ENCODE measurements at regions not wholly inside any gene's neighbourhood (a gene's known extent, or its start where the extent isn't known, plus 50 kb on each side); places are given as distances from the start of the nearest gene placed in this dataset.

DNA sequence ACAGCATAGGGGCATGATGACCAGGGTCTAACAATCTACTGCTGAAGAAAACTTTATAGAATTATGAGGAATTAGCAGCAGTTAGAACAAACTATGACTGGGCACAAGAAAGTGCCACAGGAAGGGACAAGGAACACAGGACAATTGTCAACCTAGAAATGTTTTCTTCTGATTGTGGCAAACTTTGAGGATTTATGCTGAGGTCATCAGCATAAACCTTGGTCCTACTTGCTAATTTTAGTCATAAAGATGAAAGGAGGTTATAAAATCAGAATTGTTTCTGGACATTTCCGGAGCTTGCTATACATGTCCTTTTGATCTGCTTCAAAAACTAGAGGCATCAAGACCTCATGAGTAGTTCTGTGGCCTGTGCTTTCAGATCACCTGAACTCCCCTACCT is 446.6 kb upstream of the THBS1 start:
- DNase-seq (ENCODE audit: low spot score, unreplicated experiment), result no peak
- H3K4me1 Mint-ChIP-seq (ENCODE audit: low read depth), result peaks cover 3% of the 10 kb centered on the region
- H3K9me3 Mint-ChIP-seq (ENCODE audit: low read depth), result no peaks in the 10 kb centered on the region
- H3K27ac Mint-ChIP-seq, result no peak overlapping the region
- H3K36me3 Mint-ChIP-seq (ENCODE audit: insufficient read depth), result no peaks in the 10 kb centered on the region
- TF ChIP-seq, protein P1, sequence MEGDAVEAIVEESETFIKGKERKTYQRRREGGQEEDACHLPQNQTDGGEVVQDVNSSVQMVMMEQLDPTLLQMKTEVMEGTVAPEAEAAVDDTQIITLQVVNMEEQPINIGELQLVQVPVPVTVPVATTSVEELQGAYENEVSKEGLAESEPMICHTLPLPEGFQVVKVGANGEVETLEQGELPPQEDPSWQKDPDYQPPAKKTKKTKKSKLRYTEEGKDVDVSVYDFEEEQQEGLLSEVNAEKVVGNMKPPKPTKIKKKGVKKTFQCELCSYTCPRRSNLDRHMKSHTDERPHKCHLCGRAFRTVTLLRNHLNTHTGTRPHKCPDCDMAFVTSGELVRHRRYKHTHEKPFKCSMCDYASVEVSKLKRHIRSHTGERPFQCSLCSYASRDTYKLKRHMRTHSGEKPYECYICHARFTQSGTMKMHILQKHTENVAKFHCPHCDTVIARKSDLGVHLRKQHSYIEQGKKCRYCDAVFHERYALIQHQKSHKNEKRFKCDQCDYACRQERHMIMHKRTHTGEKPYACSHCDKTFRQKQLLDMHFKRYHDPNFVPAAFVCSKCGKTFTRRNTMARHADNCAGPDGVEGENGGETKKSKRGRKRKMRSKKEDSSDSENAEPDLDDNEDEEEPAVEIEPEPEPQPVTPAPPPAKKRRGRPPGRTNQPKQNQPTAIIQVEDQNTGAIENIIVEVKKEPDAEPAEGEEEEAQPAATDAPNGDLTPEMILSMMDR (IDR thresholded peaks at IDR 0.05; ENCODE audit: unreplicated experiment), result no peak
- peaks cover 8% of the 10 kb centered on the region for H3K27me3 Mint-ChIP-seq
- H3K4me3 Mint-ChIP-seq (ENCODE audit: low read depth), result no peak overlapping the region

DNA sequence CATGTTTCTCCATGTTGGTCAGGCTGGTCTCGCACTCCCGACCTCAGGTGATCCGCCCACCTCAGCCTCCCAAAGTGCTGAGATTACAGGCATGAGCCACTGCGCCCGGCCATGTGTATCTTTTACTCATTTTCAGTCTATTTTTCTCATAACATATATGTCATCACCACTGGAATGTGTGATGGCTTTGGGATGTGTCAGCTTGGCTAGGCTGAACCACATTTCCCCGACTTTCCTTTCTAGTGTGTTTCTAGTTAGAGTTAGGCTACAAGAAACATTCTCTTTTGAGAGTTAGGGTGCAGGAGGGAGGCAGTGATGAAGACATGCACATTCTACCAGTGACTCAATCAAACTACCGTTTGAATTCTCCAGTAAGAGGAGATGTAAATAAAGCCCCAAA is 444.9 kb upstream of the THBS1 start:
- Mint-ChIP-seq H3K4me1 (ENCODE audit: low read depth) (peaks cover 4% of the 10 kb centered on the region), H3K27me3 (peaks cover 6% of the 10 kb centered on the region), H3K9me3 (ENCODE audit: low read depth) (no peaks in the 10 kb centered on the region), H3K27ac (no peak overlapping the region), H3K4me3 (ENCODE audit: low read depth) (no peak overlapping the region), H3K36me3 (ENCODE audit: insufficient read depth) (no peaks in the 10 kb centered on the region)
- TF ChIP-seq, protein P1 (IDR thresholded peaks at IDR 0.05; ENCODE audit: unreplicated experiment), result no peak
- no peak for DNase-seq (ENCODE audit: low spot score, unreplicated experiment)

DNA sequence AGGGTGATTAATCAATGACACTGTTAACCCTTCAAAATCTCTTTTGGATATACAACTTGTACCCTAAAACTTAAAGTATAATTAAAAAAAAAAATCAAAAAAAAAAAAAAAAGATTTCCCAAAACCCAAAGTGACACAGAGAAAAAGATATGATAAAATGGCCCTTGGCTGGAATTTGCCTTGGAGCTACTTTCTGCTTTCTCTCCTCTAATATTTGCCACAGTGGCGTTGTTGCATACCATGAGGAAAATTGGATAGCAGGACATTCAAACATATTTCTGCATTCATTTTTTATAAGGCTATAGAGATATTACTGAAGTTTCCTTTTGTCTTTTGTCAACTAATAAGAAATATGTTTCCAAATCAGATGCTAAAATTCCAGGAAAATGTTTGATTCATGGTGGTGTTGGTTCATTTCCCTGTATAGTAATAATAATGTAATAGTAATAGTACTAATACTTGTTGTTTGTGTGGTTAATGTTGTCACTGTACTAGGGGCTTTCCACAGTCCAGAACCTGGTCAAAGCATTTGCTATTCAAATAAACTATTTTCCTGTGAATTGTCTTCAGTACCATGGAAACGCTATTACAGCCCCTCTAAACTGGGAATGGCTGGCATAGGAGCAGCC is 441.3 kb upstream of the THBS1 start:
- H3K4me3 Mint-ChIP-seq (ENCODE audit: low read depth), result no peak overlapping the region
- peaks cover 4% of the 10 kb centered on the region for H3K4me1 Mint-ChIP-seq (ENCODE audit: low read depth)
- peaks cover 3% of the 10 kb centered on the region for H3K9me3 Mint-ChIP-seq (ENCODE audit: low read depth)
- no peak for DNase-seq (ENCODE audit: low spot score, unreplicated experiment)
- peak overlapping the region; percentile 63 for H3K27ac Mint-ChIP-seq
- no peaks in the 10 kb centered on the region for H3K27me3 Mint-ChIP-seq
- H3K36me3 Mint-ChIP-seq (ENCODE audit: insufficient read depth), result no peaks in the 10 kb centered on the region
- TF ChIP-seq, protein P1 (IDR thresholded peaks at IDR 0.05; ENCODE audit: unreplicated experiment), result no peak

DNA sequence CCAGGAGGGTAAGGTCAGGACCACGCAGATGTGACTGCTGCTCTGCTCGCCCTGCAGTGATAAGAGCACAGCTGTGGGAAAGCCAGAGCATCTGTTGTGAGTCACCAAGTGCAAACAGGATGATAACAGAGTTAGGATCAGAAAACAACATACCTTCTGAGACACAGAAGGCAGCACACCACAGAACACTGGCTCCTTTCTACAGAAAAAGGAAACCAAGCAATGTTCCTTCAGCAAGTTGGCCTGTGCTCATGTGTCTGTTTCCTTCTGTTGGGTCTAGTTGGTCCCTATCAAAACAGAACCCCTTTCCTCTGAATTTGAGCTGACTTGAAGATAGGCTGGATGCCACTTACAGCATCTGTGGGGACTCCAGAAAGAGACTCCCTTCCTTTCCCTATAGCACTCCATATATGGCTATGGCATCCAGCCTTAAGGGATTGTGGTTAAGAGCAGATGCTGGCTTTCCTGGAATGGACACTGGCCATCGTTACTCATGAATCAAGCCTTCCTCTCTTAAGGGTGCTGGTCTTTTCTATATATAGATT is 440.7 kb upstream of the THBS1 start:
- Mint-ChIP-seq H3K4me1 (ENCODE audit: low read depth) (peaks cover 4% of the 10 kb centered on the region), H3K9me3 (ENCODE audit: low read depth) (peaks cover 3% of the 10 kb centered on the region), H3K27me3 (no peaks in the 10 kb centered on the region), H3K27ac (peak overlapping the region; percentile 63), H3K36me3 (ENCODE audit: insufficient read depth) (no peaks in the 10 kb centered on the region), H3K4me3 (ENCODE audit: low read depth) (no peak overlapping the region)
- TF ChIP-seq, protein P1 (IDR thresholded peaks at IDR 0.05; ENCODE audit: unreplicated experiment), result no peak
- no peak for DNase-seq (ENCODE audit: low spot score, unreplicated experiment)

DNA sequence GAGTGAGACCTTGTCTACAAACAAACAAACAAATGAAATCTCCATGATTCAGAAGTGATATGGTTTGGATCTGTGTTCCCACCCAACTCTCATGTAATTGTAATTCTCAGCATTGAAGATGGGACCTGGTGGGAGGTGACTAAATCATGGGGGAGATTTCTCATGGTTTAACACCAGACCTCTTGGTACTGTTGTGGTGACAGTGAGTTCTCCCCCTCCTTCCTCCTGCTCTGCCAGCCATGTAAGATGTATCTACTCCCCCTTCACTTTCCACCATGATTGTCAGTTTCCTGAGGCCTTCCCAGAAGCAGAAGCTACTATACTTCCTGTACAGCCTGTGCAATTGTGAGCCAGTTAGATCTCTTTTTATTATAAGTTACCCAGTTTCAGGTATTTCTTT is 438.4 kb upstream of the THBS1 start:
- H3K4me3 Mint-ChIP-seq (ENCODE audit: low read depth), result no peak overlapping the region
- H3K9me3 Mint-ChIP-seq (ENCODE audit: low read depth), result peaks cover 3% of the 10 kb centered on the region
- H3K36me3 Mint-ChIP-seq (ENCODE audit: insufficient read depth), result no peaks in the 10 kb centered on the region
- no peaks in the 10 kb centered on the region for H3K27me3 Mint-ChIP-seq
- no peak for DNase-seq (ENCODE audit: low spot score, unreplicated experiment)
- peaks cover 4% of the 10 kb centered on the region for H3K4me1 Mint-ChIP-seq (ENCODE audit: low read depth)
- no peak overlapping the region for H3K27ac Mint-ChIP-seq
- TF ChIP-seq, protein P1 (IDR thresholded peaks at IDR 0.05; ENCODE audit: unreplicated experiment), result no peak

All from progenitor cell of endocrine pancreas (in vitro differentiated cells).